H1 (cell line): ENCODE measurements at regions not wholly inside any gene's neighbourhood (a gene's known extent, or its start where the extent isn't known, plus 50 kb on each side); places are given as distances from the start of the nearest gene placed in this dataset.

Experiments used
- CTCF ChIA-PET: fragments of 300-600 bp; sonication (Branson Sonifier 250); formaldehyde crosslinking; loops from one replicate; lab custom pipeline; 2021; ENCODE audit not compliant: partially characterized antibody; lab: Charles Lee
- POLR2A ChIA-PET: fragments of 300-600 bp; sonication (Branson Sonifier 250); formaldehyde crosslinking; loops from one replicate; lab custom pipeline; 2021; ENCODE audit warnings: inconsistent platforms; ENCODE audit not compliant: partially characterized antibody; lab: Charles Lee
- DNase-seq, 2 experiments: peaks; one replicate each; pipeline versions ENCODE4 v3.0.0 to v3.0.0-alpha.2; 2010 to 2022; ENCODE audit warnings: low spot score in 2 of 2, low read depth in 1 of 2, mixed read lengths in 1 of 2
- FAIRE-seq: peaks from 2 replicates; lab custom pipeline; 2011; peaks lifted over from hg19 to GRCh38; lab: Jason Lieb, UNC
- H2AFZ ChIP-seq: 2 replicates; pipeline ENCODE4 v1.8.1; 2012; ENCODE audit warnings: low read length, inconsistent platforms
- H2AK5ac ChIP-seq: 2 replicates; pipeline ENCODE4 v1.6.1; 2013; ENCODE audit warnings: low read depth, low read length
- H2BK120ac ChIP-seq: replicated peaks from 2 replicates; pipeline ENCODE3; 2013; ENCODE audit warnings: low read depth, low read length, inconsistent platforms
- H2BK12ac ChIP-seq: 2 replicates; pipeline ENCODE4 v1.6.1; 2013; ENCODE audit warnings: low read depth, low read length
- H2BK15ac ChIP-seq: 2 replicates; pipeline ENCODE4 v1.6.1; 2013; ENCODE audit warnings: low read length
- H2BK20ac ChIP-seq: 2 replicates; pipeline ENCODE4 v1.6.1; 2013; ENCODE audit warnings: low read length
- H2BK5ac ChIP-seq: 2 replicates; pipeline ENCODE4 v1.6.1; 2013; ENCODE audit warnings: low read depth, low read length
- H3K14ac ChIP-seq: 2 replicates; pipeline ENCODE4 v1.6.1; 2013; ENCODE audit warnings: inconsistent platforms; ENCODE audit not compliant: insufficient read length
- H3K18ac ChIP-seq: 2 replicates; pipeline ENCODE4 v1.6.1; 2013; ENCODE audit warnings: low read length; ENCODE audit errors: extremely low read depth
- H3K23ac ChIP-seq: 2 replicates; pipeline ENCODE4 v1.6.1; 2013; ENCODE audit warnings: inconsistent platforms; ENCODE audit not compliant: insufficient read length
- H3K23me2 ChIP-seq: 2 replicates; pipeline ENCODE4 v1.6.1; 2013; ENCODE audit warnings: low read depth, low read length
- H3K27ac ChIP-seq: 2 replicates; pipeline ENCODE4 v1.6.1; 2011; ENCODE audit warnings: low read depth, low read length, inconsistent platforms
- H3K27me3 ChIP-seq, 4 experiments: replicated peaks in 1 of 4; 1 replicate in 1 of 4; 2 replicates in 3 of 4; pipeline versions ENCODE4 v1.6.1 to v1.8.1; 2011 to 2013; ENCODE audit warnings: low read length in 3 of 4, mild to moderate bottlenecking in 3 of 4, inconsistent platforms in 2 of 4, mixed read lengths in 2 of 4, moderate library complexity in 1 of 4; ENCODE audit not compliant: control insufficient read depth in 3 of 4, insufficient read depth in 3 of 4; ENCODE audit errors: extremely low read depth in 1 of 4
- H3K36me3 ChIP-seq, 4 experiments: 2 replicates each; pipeline versions ENCODE4 v1.6.1 to v1.8.1; 2011 to 2013; ENCODE audit warnings: mild to moderate bottlenecking in 4 of 4, low read length in 3 of 4, moderate library complexity in 2 of 4, control low read depth in 1 of 4, inconsistent platforms in 1 of 4; ENCODE audit not compliant: insufficient read depth in 4 of 4, control insufficient read depth in 2 of 4
- H3K4ac ChIP-seq: replicated peaks from 2 replicates; pipeline ENCODE3; 2013; ENCODE audit warnings: low read length, low read depth, mixed read lengths, inconsistent platforms; ENCODE audit not compliant: insufficient read length
- H3K4me1 ChIP-seq, 4 experiments: replicated peaks in 1 of 4; 1 replicate in 1 of 4; 2 replicates in 3 of 4; pipeline versions ENCODE4 v1.6.1 to v1.8.1; 2011 to 2013; ENCODE audit warnings: low read length in 3 of 4, inconsistent platforms in 2 of 4, mixed read lengths in 1 of 4; ENCODE audit not compliant: insufficient read depth in 4 of 4, control insufficient read depth in 3 of 4
- H3K4me2 ChIP-seq, 2 experiments: 2 replicates each; pipeline versions ENCODE4 v1.6.1 to v1.8.1; 2011 to 2013; ENCODE audit warnings: low read depth in 2 of 2, low read length in 2 of 2, control low read depth in 1 of 2, inconsistent platforms in 1 of 2, mild to moderate bottlenecking in 1 of 2; ENCODE audit not compliant: insufficient read depth in 1 of 2
- H3K4me3 ChIP-seq, 4 experiments: fragments of 200-600, 300-600 bp in 1 of 4; sonication (generic), shearing (Covaris generic), sonication (Bioruptor Twin) in 1 of 4; 2 replicates each; pipeline versions ENCODE4 v1.5.1 to v1.8.1; 2011 to 2016; ENCODE audit warnings: low read length in 4 of 4, low read depth in 3 of 4, control low read depth in 2 of 4, inconsistent platforms in 2 of 4, mild to moderate bottlenecking in 2 of 4, mixed read lengths in 1 of 4, moderate library complexity in 1 of 4; ENCODE audit not compliant: insufficient read depth in 2 of 4; ENCODE audit errors: extremely low read depth in 1 of 4
- H3K56ac ChIP-seq: replicated peaks from 2 replicates; pipeline ENCODE3; 2013; ENCODE audit warnings: low read depth, mild to moderate bottlenecking, mixed read lengths, low read length, inconsistent platforms; ENCODE audit not compliant: insufficient read length
- H3K79me1 ChIP-seq: 2 replicates; pipeline ENCODE4 v1.6.1; 2013; ENCODE audit warnings: low read depth, low read length, control low read depth
- H3K79me2 ChIP-seq, 2 experiments: 2 replicates each; pipeline versions ENCODE4 v1.6.1 to v1.8.1; 2012 to 2013; ENCODE audit warnings: low read length in 2 of 2, mild to moderate bottlenecking in 2 of 2, inconsistent platforms in 1 of 2; ENCODE audit not compliant: insufficient read depth in 2 of 2, control insufficient read depth in 1 of 2
- H3K9ac ChIP-seq, 4 experiments: replicated peaks in 1 of 4; 1 replicate in 1 of 4; 2 replicates in 3 of 4; pipeline versions ENCODE4 v1.6.1 to v1.8.1; 2011 to 2013; ENCODE audit warnings: low read depth in 3 of 4, low read length in 3 of 4, control low read depth in 2 of 4, mild to moderate bottlenecking in 2 of 4, moderate library complexity in 2 of 4, inconsistent platforms in 1 of 4; ENCODE audit errors: extremely low read depth in 1 of 4
- H3K9me3 ChIP-seq, 2 experiments: 2 replicates each; pipeline versions ENCODE4 v1.6.1 to v1.8.1; 2012 to 2013; ENCODE audit warnings: mild to moderate bottlenecking in 2 of 2, moderate library complexity in 2 of 2, control low read depth in 1 of 2, inconsistent platforms in 1 of 2, low read depth in 1 of 2, low read length in 1 of 2, mixed read lengths in 1 of 2; ENCODE audit not compliant: insufficient read depth in 2 of 2
- H4K20me1 ChIP-seq, 2 experiments: replicated peaks in 1 of 2; 2 replicates each; pipeline versions ENCODE3 to v1.8.1; 2011 to 2013; ENCODE audit warnings: inconsistent platforms in 2 of 2, low read length in 2 of 2, mild to moderate bottlenecking in 1 of 2; ENCODE audit not compliant: insufficient read depth in 2 of 2, control insufficient read depth in 1 of 2
- H4K5ac ChIP-seq: 2 replicates; pipeline ENCODE4 v1.6.1; 2013; ENCODE audit warnings: low read length, low read depth, mixed read lengths, inconsistent platforms; ENCODE audit not compliant: insufficient read length
- H4K8ac ChIP-seq: 2 replicates; pipeline ENCODE4 v1.8.0; 2013; ENCODE audit warnings: mild to moderate bottlenecking, moderate library complexity, low read length, inconsistent platforms; ENCODE audit not compliant: insufficient read depth; ENCODE audit errors: extremely low read depth
- H4K91ac ChIP-seq: replicated peaks from 2 replicates; pipeline ENCODE3; 2013; ENCODE audit warnings: low read length, mixed read lengths, inconsistent platforms; ENCODE audit not compliant: insufficient read length
- CHD1 ChIP-seq: IDR thresholded peaks from 2 replicates; pipeline ENCODE4 v1.6.1; 2012; ENCODE audit warnings: low read depth, low read length, improper control_type of control experiment
- CTBP2 ChIP-seq: IDR thresholded peaks from 2 replicates; pipeline ENCODE4 v1.7.0; 2011; ENCODE audit warnings: borderline replicate concordance, mild to moderate bottlenecking, moderate library complexity, mixed read lengths, low read length; ENCODE audit not compliant: insufficient read depth, insufficient read length
- EP300 ChIP-seq, 2 experiments: IDR thresholded peaks; 1 replicate in 1 of 2; 2 replicates in 1 of 2; pipeline ENCODE4 v1.6.1; 2011 to 2012; ENCODE audit warnings: low read depth in 2 of 2, low read length in 2 of 2, mild to moderate bottlenecking in 2 of 2, borderline replicate concordance in 1 of 2, inconsistent platforms in 1 of 2, moderate library complexity in 1 of 2
- EZH2 ChIP-seq: fragments of 200-600 bp; sonication (generic); IDR thresholded peaks from 2 replicates; pipeline ENCODE4 v1.7.1; 2012; ENCODE audit warnings: low read depth, mild to moderate bottlenecking, moderate library complexity, low read length, inconsistent platforms; ENCODE audit not compliant: severe bottlenecking
- KDM5A ChIP-seq: fragments of 200-600 bp; IDR thresholded peaks from 2 replicates; pipeline ENCODE4 v1.7.1; 2012; ENCODE audit warnings: mild to moderate bottlenecking, low read length, inconsistent platforms, mixed read lengths
- NRF1 ChIP-seq: IDR thresholded peaks from 2 replicates; pipeline ENCODE4 v1.6.1; 2011; ENCODE audit warnings: mild to moderate bottlenecking, low read depth, low read length, improper control_type of control experiment
- PHF8 ChIP-seq: fragments of 200-600 bp; sonication (generic); conservative IDR thresholded peaks from 2 replicates; pipeline ENCODE4 v1.7.1; 2012; ENCODE audit warnings: low read depth, mild to moderate bottlenecking, inconsistent platforms, low read length, moderate library complexity
- POLR2A ChIP-seq, 2 experiments: IDR thresholded peaks; 1 replicate in 1 of 2; 2 replicates in 1 of 2; pipeline ENCODE4 v1.6.1; 2011; ENCODE audit warnings: low read depth in 2 of 2, low read length in 2 of 2, mild to moderate bottlenecking in 2 of 2; ENCODE audit errors: control extremely low read depth in 1 of 2
- RFX5 ChIP-seq: IDR thresholded peaks from 2 replicates; pipeline ENCODE4 v1.6.1; 2011; ENCODE audit warnings: low read depth, low read length, improper control_type of control experiment, borderline replicate concordance
- RNF2 ChIP-seq: fragments of 200-900, 300-1000 bp; sonication (generic); IDR thresholded peaks from 2 replicates; pipeline ENCODE4 v1.7.1; 2016; ENCODE audit warnings: borderline replicate concordance, low read depth, mild to moderate bottlenecking, antibody characterized with exemption, low read length; ENCODE audit not compliant: poor library complexity, severe bottlenecking; ENCODE audit errors: missing control alignments
- SAP30 ChIP-seq: fragments of 300-600 bp; sonication (generic); IDR thresholded peaks from 2 replicates; pipeline ENCODE4 v1.7.1; 2012; ENCODE audit warnings: low read length, moderate library complexity, mild to moderate bottlenecking, inconsistent platforms; ENCODE audit not compliant: insufficient read depth, insufficient replicate concordance
- YY1 ChIP-seq: IDR thresholded peaks from 2 replicates; pipeline ENCODE4 v1.6.1; 2011; ENCODE audit warnings: low read depth, mild to moderate bottlenecking, low read length
- ZNF274 ChIP-seq: IDR thresholded peaks from 2 replicates; pipeline ENCODE4 v1.7.0; 2012; ENCODE audit warnings: low read length, borderline replicate concordance; ENCODE audit errors: extremely low read depth
- WGBS, 2 experiments: shearing (Covaris generic) in 1 of 2; methylation state at CpG; one replicate each; pipeline versions ENCODE4 v1.1.6 to v1.1.7; 2013 to 2015; ENCODE audit warnings: low lambda C conversion rate in 2 of 2, mixed read lengths in 2 of 2, inconsistent platforms in 1 of 2, low coverage in 1 of 2, missing lambda C conversion rate in 1 of 2; ENCODE audit not compliant: insufficient replicate concordance in 2 of 2, insufficient coverage in 1 of 2, insufficient read length in 1 of 2; ENCODE audit errors: extremely low coverage in 1 of 2, missing lambda C conversion rate in 1 of 2; 5-methylcytosine and 5-hydroxymethylcytosine counted together

- no peak overlapping the region for H2AK5ac ChIP-seq
- ChIA-PET POLR2A (no interaction called here), CTCF (no interaction called here)
- H3K79me2 ChIP-seq: no peaks in the 10 kb centered on the region
- no peak overlapping the region for H2BK5ac ChIP-seq
- no peak overlapping the region for H2BK120ac ChIP-seq
- H2BK20ac ChIP-seq: no peak overlapping the region
- H3K4me3 ChIP-seq: no peak overlapping the region
- H3K79me1 ChIP-seq: no peaks in the 10 kb centered on the region
- no peak for DNase-seq
- 82% methylated on average over 5 of the region's 5 CpGs; no CpG with 5 or more reads in 1 of the 2 experiments for WGBS, 2 experiments
- no peak overlapping the region for H3K23ac ChIP-seq
- H2BK15ac ChIP-seq: no peak overlapping the region
- no peak overlapping the region for H3K14ac ChIP-seq
- no peak overlapping the region for H4K8ac ChIP-seq
- no peak overlapping the region for H3K4ac ChIP-seq
- no peak overlapping the region for H4K5ac ChIP-seq
- H3K9ac ChIP-seq: no peak overlapping the region
- H3K18ac ChIP-seq: no peak overlapping the region
- no peaks in the 10 kb centered on the region; the same call in 1 of the 2 replicates for H3K23me2 ChIP-seq
- H4K91ac ChIP-seq: no peak overlapping the region
- no peak overlapping the region for H2AFZ ChIP-seq
- no peak overlapping the region for H2BK12ac ChIP-seq
- no peaks in the 10 kb centered on the region for H3K27me3 ChIP-seq
- no peak overlapping the region for H3K27ac ChIP-seq
- no peaks in the 10 kb centered on the region for H4K20me1 ChIP-seq
- no peak overlapping the region for H3K4me2 ChIP-seq
- no peak overlapping the region for H3K56ac ChIP-seq
- H3K36me3 ChIP-seq: no peaks in the 10 kb centered on the region
- H3K4me1 ChIP-seq: no peaks in the 10 kb centered on the region
- no peak for FAIRE-seq
- H3K9me3 ChIP-seq: no peaks in the 10 kb centered on the region
- TF ChIP-seq NRF1 (no peak), KDM5A (no peak), PHF8 (no peak), CTBP2 (no peak), RFX5 (no peak), RNF2 (no peak), POLR2A (IDR thresholded peaks at IDR 0.05; ENCODE audit: control extremely low read depth in 1 of 2, low read depth in 2 of 2, low read length in 2 of 2) (no peak), SAP30 (no peak), CHD1 (no peak), EP300 (IDR thresholded peaks at IDR 0.05; ENCODE audit: borderline replicate concordance in 1 of 2, low read depth in 2 of 2, low read length in 2 of 2) (no peak), YY1 (no peak), EZH2 (no peak), ZNF274 (no peak)
These were observed 380.0 kb downstream of the NR2F1-AS1 start for GRCh38 chr5:93201061-93201460.
